K562 (cell line): ENCODE measurements at regions not wholly inside any gene's neighbourhood (a gene's known extent, or its start where the extent isn't known, plus 50 kb on each side); places are given as distances from the start of the nearest gene placed in this dataset.

Experiments
- CTCF ChIP-seq, 3 experiments: IDR thresholded peaks in 2 of 3; conservative IDR thresholded peaks in 1 of 3; 2 replicates each; pipeline ENCODE4 v1.5.1; 2011 to 2012; ENCODE audit warnings: low read length in 3 of 3, mild to moderate bottlenecking in 3 of 3, control low read depth in 2 of 3, improper control_type of control experiment in 1 of 3, inconsistent platforms in 1 of 3, low read depth in 1 of 3, mixed read lengths in 1 of 3, moderate library complexity in 1 of 3; ENCODE audit not compliant: insufficient read depth in 2 of 3
- GABPB2 ChIP-seq: fragments of 250-450 bp; sonication (Bioruptor Pico); conservative IDR thresholded peaks from 2 replicates; pipeline ENCODE4 v1.5.1; 2021; ENCODE audit warnings: mild to moderate bottlenecking
- PHF20 ChIP-seq: fragments of 450-650 bp; IDR thresholded peaks from 2 replicates; pipeline ENCODE4 v1.6.1; 2018; ENCODE audit not compliant: partially characterized antibody
- TF ChIP-seq, protein P1 (sequence below), 2 experiments: fragments of 450-650 bp in 1 of 2; sonication (generic) in 1 of 2; formaldehyde crosslinking in 1 of 2; IDR thresholded peaks in 1 of 2; conservative IDR thresholded peaks in 1 of 2; 2 replicates each; pipeline versions ENCODE4 v1.6.1 to v1.8.1; 2016 to 2023; ENCODE audit warnings: mild to moderate bottlenecking in 2 of 2, moderate library complexity in 2 of 2, inconsistent platforms in 1 of 2, missing genetic modification reagents in 1 of 2
- TF ChIP-seq, protein P2 (sequence below): fragments of 450-650 bp; IDR thresholded peaks from 2 replicates; pipeline ENCODE4 v1.6.1; 2016; ENCODE audit warnings: antibody characterized with exemption

GRCh38 chr14:54339771-54340170, 57.0 kb upstream of the CDKN3 start:
- TF ChIP-seq PHF20 (no peak), CTCF (IDR thresholded peaks at IDR 0.05 in 2 of 3, conservative IDR thresholded peaks at IDR 0.05 in 1 of 3; ENCODE audit: insufficient read depth in 2 of 3, low read depth in 1 of 3, low read length in 3 of 3) (no peak), GABPB2 (no peak)
- TF ChIP-seq, protein P1, sequence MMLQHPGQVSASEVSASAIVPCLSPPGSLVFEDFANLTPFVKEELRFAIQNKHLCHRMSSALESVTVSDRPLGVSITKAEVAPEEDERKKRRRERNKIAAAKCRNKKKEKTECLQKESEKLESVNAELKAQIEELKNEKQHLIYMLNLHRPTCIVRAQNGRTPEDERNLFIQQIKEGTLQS (IDR thresholded peaks at IDR 0.05): no peak
- TF ChIP-seq, protein P1 (CRISPR knock-in tag; conservative IDR thresholded peaks at IDR 0.05): no peak
- TF ChIP-seq, protein P2, sequence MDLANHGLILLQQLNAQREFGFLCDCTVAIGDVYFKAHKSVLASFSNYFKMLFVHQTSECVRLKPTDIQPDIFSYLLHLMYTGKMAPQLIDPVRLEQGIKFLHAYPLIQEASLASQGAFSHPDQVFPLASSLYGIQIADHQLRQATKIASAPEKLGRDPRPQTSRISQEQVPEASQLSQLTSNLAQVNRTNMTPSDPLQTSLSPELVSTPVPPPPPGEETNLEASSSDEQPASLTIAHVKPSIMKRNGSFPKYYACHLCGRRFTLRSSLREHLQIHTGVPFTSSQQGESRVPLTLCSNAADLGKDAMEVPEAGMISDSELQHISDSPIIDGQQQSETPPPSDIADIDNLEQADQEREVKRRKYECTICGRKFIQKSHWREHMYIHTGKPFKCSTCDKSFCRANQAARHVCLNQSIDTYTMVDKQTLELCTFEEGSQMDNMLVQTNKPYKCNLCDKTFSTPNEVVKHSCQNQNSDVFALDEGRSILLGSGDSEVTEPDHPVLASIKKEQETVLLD: no peak
